GM19240 (cell line): ENCODE measurements at regions not wholly inside any gene's neighbourhood (a gene's known extent, or its start where the extent isn't known, plus 50 kb on each side); places are given as distances from the start of the nearest gene placed in this dataset.
"Not testable (repeated sequence)": the region's sequence is repeated elsewhere in the genome, so short reads cannot be mapped to it uniquely, and the experiment has no call there.

Experiments used
- DNase-seq: peaks from one replicate; pipeline ENCODE4 v3.0.0; 2011; ENCODE audit warnings: low spot score; ENCODE audit not compliant: insufficient read length

GRCh38 chr4:117135634-117136354 lies 50.4 kb upstream of the TRAM1L1 start:
- DNase-seq, result no peak

GRCh38 chr4:117137145-117137544 lies 51.8 kb upstream of the TRAM1L1 start:
- DNase-seq, result no peak

- not testable (repeated sequence) for DNase-seq
These were observed 53.4 kb upstream of the TRAM1L1 start for GRCh38 chr4:117138732-117139131.

- DNase-seq, result no peak
These were observed 68.9 kb upstream of the TRAM1L1 start for GRCh38 chr4:117154251-117154650.

GRCh38 chr4:117156806-117157205 lies 71.4 kb upstream of the TRAM1L1 start:
- no peak for DNase-seq

GRCh38 chr4:117157360-117157759 lies 72.0 kb upstream of the TRAM1L1 start:
- no peak for DNase-seq

GRCh38 chr4:117162976-117163375 lies 77.6 kb upstream of the TRAM1L1 start:
- no peak for DNase-seq

- DNase-seq, result no peak
These were observed 79.0 kb upstream of the TRAM1L1 start for GRCh38 chr4:117164338-117164737.

GRCh38 chr4:117175369-117175768 lies 90.0 kb upstream of the TRAM1L1 start:
- DNase-seq, result not testable (repeated sequence)

- no peak for DNase-seq
These were observed 117.9 kb upstream of the TRAM1L1 start for GRCh38 chr4:117203231-117203630.

- no peak for DNase-seq
These were observed 125.2 kb upstream of the TRAM1L1 start for GRCh38 chr4:117210551-117210950.

- DNase-seq, result no peak
These were observed 138.9 kb upstream of the TRAM1L1 start for GRCh38 chr4:117224256-117224655.

GRCh38 chr4:117225471-117225870 lies 140.1 kb upstream of the TRAM1L1 start:
- no peak for DNase-seq

GRCh38 chr4:117227925-117228324 lies 142.5 kb upstream of the TRAM1L1 start:
- no peak for DNase-seq

GRCh38 chr4:117239434-117239833 lies 154.1 kb upstream of the TRAM1L1 start:
- no peak for DNase-seq

- peak; percentile 1 for DNase-seq
These were observed 164.0 kb upstream of the TRAM1L1 start for GRCh38 chr4:117249333-117249732.

GRCh38 chr4:117264072-117264471 lies 178.7 kb upstream of the TRAM1L1 start:
- DNase-seq, result no peak

- no peak for DNase-seq
These were observed 181.9 kb upstream of the TRAM1L1 start for GRCh38 chr4:117267317-117267716.

GRCh38 chr4:117284736-117285135 lies 199.4 kb upstream of the TRAM1L1 start:
- DNase-seq, result no peak

GRCh38 chr4:117293784-117294183 lies 208.4 kb upstream of the TRAM1L1 start:
- no peak for DNase-seq

- DNase-seq, result no peak
These were observed 216.8 kb upstream of the TRAM1L1 start for GRCh38 chr4:117302226-117302625.

- no peak for DNase-seq
These were observed 225.8 kb upstream of the TRAM1L1 start for GRCh38 chr4:117311215-117311614.

GRCh38 chr4:117311989-117312388 lies 226.6 kb upstream of the TRAM1L1 start:
- DNase-seq, result no peak
